PFSK-1 (cell line): ENCODE measurements at regions not wholly inside any gene's neighbourhood (a gene's known extent, or its start where the extent isn't known, plus 50 kb on each side); places are given as distances from the start of the nearest gene placed in this dataset.

Source experiments
- FOXP2 ChIP-seq: optimal IDR thresholded peaks from 2 replicates; pipeline ENCODE3; 2011; ENCODE audit warnings: borderline replicate concordance, control low read depth, inconsistent platforms; ENCODE audit not compliant: insufficient read depth; ENCODE audit errors: extremely low read length, extremely low read depth
- POLR2AphosphoS5 ChIP-seq: IDR thresholded peaks from 2 replicates; pipeline ENCODE4 v1.6.1; 2012; ENCODE audit warnings: low read depth, mild to moderate bottlenecking, control low read depth, low read length, moderate library complexity
- REST ChIP-seq, 2 experiments: IDR thresholded peaks; 2 replicates each; pipeline versions ENCODE4 v1.6.1 to v1.8.0; 2011 to 2012; ENCODE audit warnings: low read depth in 2 of 2, low read length in 2 of 2, control low read depth in 1 of 2, inconsistent platforms in 1 of 2, mild to moderate bottlenecking in 1 of 2, moderate library complexity in 1 of 2; ENCODE audit not compliant: insufficient read depth in 1 of 2
- SIN3A ChIP-seq: IDR thresholded peaks from 2 replicates; pipeline ENCODE4 v1.6.1; 2012; ENCODE audit warnings: mild to moderate bottlenecking, low read length, moderate library complexity, borderline replicate concordance; ENCODE audit not compliant: insufficient read depth
- TAF1 ChIP-seq: IDR thresholded peaks from 2 replicates; pipeline ENCODE4 v1.6.1; 2012; ENCODE audit warnings: low read length, control low read depth, borderline replicate concordance; ENCODE audit not compliant: insufficient read depth

GRCh38 chr4:86451560-86452330, 91.9 kb upstream of the MAPK10 start:
- TF ChIP-seq FOXP2, result no peak
- TF ChIP-seq POLR2AphosphoS5, result no peak
- no peak for TF ChIP-seq REST (IDR thresholded peaks at IDR 0.05; ENCODE audit: insufficient read depth in 1 of 2, low read depth in 2 of 2, low read length in 2 of 2)
- TF ChIP-seq TAF1, result no peak
- TF ChIP-seq SIN3A, result no peak

DNA sequence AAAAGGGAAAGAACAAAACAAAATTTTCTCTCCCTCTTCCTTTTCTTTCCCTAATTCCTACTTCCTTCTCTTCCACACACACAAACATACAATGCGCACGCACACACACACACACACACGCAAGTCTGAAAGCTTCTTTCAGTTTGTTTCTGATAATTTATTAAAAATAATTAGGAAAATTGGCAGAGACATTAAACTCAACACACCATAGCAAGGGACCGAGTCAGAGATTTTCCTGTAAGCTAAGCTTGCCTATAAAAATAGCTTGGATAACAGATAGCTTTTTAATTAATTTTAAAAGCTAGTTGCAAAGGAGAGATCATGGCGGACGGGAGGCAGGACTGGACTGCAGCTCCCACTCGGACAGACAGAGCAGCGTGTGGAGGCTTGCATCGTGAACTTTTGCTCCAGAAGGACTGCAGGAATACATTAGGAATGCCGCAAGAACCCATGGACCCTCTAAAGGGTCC, 92.6 kb upstream of the MAPK10 start:
- TF ChIP-seq FOXP2 (no peak), POLR2AphosphoS5 (no peak), REST (IDR thresholded peaks at IDR 0.05; ENCODE audit: insufficient read depth in 1 of 2, low read depth in 2 of 2, low read length in 2 of 2) (no peak), SIN3A (no peak)

DNA sequence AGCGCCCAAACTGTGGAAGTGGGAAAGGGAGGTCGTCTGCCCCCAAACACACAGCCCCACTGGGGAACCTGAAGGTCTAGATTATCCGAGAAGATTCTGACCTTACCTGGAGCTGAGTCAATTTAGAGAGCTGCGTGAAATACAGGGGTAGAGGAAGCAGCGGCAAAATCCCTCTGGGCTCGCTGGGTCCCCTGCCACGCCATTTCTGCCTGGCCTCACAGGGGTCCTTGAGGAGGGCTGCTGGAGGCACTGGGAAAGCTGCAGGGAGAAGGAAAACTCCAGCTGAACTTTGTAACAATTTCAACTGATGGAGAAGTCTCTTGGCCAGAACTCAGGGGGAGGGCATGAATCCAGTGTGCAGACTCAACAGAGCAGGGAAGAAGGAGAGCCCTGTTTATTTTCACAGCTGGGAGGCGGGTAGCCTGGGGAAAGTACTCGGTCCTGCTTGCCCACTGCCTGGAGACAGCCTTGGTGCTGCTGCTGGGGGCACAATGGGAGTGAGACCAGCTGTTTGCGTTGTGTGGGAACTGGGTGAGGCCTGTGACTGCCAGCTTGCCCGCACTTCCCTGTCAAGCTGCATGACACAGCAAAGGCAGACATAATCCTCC, 93.2 kb upstream of the MAPK10 start:
- TF ChIP-seq TAF1 (no peak), SIN3A (no peak), REST (IDR thresholded peaks at IDR 0.05; ENCODE audit: insufficient read depth in 1 of 2, low read depth in 2 of 2, low read length in 2 of 2) (no peak), FOXP2 (no peak), POLR2AphosphoS5 (no peak)

DNA sequence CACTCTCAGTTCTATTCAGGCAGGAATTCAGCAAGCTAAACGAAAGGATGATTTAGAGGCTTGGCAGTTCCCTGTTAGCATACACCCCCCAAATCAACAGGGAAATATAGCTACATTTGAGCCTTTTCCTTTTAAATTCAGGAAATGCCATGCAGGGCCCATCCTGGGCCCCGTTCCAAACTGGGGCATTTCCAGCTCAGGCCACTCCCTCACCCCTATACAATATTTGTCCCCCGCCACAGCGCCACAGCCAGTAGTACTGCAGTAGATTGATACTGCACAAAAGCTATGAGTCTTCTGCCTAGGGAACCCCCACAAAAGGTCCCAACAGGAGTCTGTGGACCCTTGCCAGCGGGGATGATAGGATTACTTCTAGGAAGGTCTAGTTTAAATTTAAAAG, 102.0 kb upstream of the MAPK10 start:
- TF ChIP-seq POLR2AphosphoS5, result no peak
- no peak for TF ChIP-seq FOXP2
- TF ChIP-seq TAF1, result no peak
- no peak for TF ChIP-seq SIN3A
- no peak for TF ChIP-seq REST (IDR thresholded peaks at IDR 0.05; ENCODE audit: insufficient read depth in 1 of 2, low read depth in 2 of 2, low read length in 2 of 2)
